AG09309 (cell line): ENCODE measurements at regions not wholly inside any gene's neighbourhood (a gene's known extent, or its start where the extent isn't known, plus 50 kb on each side); places are given as distances from the start of the nearest gene placed in this dataset.

Experiments
- DNase-seq: peaks from one replicate; pipeline ENCODE4 v3.0.0-alpha.2; 2010; ENCODE audit warnings: low read depth
- H3K4me3 ChIP-seq: 2 replicates; pipeline ENCODE4 v1.5.1; 2011; ENCODE audit warnings: mild to moderate bottlenecking, low read depth, low read length, moderate library complexity; ENCODE audit not compliant: control insufficient read depth
- TF ChIP-seq, protein P1 (sequence below): IDR thresholded peaks from 2 replicates; pipeline ENCODE4 v1.5.1; 2011; ENCODE audit warnings: mild to moderate bottlenecking, low read depth, low read length, inconsistent platforms; ENCODE audit not compliant: insufficient read depth, control insufficient read depth; ENCODE audit errors: missing control alignments

DNA sequence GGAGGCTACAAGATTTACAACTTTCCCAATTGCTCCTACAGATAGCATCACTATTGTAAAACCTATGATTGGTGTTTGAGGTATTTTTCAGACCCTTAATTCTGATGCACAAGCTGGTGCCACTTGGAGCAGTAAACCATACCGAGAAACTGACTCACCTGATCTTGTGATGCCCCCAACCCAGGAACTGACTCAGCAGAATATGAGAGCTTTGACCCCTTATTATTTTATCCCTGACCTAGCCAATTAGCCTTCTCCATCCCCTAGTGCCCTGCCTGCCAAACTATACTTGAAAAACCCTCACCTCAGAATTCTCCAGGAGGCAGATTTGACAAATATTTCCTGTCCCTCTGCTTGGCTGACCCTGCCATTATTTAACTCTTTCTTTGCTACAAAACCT, 585.9 kb upstream of the GHITM start:
- H3K4me3 ChIP-seq = no peak overlapping the region
- TF ChIP-seq, protein P1, sequence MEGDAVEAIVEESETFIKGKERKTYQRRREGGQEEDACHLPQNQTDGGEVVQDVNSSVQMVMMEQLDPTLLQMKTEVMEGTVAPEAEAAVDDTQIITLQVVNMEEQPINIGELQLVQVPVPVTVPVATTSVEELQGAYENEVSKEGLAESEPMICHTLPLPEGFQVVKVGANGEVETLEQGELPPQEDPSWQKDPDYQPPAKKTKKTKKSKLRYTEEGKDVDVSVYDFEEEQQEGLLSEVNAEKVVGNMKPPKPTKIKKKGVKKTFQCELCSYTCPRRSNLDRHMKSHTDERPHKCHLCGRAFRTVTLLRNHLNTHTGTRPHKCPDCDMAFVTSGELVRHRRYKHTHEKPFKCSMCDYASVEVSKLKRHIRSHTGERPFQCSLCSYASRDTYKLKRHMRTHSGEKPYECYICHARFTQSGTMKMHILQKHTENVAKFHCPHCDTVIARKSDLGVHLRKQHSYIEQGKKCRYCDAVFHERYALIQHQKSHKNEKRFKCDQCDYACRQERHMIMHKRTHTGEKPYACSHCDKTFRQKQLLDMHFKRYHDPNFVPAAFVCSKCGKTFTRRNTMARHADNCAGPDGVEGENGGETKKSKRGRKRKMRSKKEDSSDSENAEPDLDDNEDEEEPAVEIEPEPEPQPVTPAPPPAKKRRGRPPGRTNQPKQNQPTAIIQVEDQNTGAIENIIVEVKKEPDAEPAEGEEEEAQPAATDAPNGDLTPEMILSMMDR = no peak
- DNase-seq = no peak

DNA sequence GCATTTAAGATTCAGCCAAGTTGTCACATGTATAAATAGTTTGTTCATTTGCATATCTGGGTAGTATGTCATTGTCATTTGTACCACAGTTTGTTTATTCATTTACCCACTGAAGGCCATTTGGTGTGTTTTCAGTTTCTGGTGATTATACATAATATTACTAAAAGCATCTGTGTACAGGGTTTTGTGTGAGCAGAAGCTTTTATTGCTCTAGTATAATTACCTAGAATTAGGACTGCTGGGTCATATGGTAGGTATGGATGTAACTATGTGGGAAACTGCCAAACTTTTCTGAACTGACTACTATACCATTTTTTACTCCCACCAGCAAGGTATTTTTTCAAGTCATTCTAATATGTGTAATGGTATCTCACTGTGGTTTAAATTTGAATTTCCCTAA, 584.0 kb upstream of the GHITM start:
- no peak overlapping the region for H3K4me3 ChIP-seq
- TF ChIP-seq, protein P1 = no peak
- DNase-seq = no peak

DNA sequence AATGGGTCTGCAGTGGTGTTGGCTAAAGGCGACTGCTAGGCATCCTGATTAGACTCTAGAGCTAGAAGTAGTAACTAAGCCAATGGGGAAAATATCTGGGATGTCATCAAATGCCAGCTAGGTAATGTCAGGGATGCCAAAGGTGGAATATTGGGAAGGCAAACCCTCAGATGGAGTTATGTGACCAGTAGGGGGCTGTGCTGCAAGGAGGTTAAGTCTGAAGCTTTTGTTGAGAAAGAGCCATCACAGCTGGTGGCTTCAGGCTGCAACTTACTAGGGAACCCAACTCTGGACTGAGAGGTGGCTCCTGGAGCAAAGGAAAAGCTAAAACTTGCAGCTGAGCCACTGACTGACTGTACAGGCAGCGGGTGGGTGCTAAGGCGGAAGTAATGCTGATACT, 576.9 kb upstream of the GHITM start:
- DNase-seq = no peak
- TF ChIP-seq, protein P1 = no peak
- no peak overlapping the region for H3K4me3 ChIP-seq

DNA sequence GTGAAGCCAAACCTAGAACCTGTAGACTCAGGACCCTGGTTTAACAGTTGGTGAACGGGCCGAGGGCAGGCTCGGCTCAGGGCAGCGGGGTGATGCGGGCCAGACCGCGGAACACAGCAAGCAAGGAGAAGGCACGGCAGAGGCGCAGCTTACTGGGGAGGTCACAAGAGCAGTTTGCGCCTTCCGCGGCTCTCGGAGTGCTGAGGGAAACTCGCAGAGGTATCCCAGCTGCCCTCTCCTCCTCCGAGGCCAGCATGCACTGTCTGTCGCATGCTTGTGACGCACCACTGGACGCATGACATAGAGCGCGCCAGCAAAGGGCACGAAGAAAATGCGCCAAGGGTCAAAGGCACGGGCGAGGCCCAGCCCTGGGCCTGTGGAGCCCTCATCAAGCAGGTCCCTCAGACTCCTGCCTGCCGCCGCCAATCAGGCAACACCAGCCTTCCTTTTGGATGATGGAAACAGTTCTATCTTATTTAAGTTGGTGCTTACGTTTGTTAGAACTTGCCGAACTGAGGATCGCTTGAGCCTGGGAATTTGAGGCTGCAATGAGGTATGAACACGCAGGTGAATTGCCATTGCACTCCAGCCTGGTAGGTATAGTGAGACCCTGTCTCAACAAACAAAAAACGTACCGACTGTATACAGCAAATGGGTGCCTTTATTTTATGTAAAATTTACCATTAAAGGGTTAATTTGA, 574.3 kb upstream of the GHITM start:
- no peak overlapping the region for H3K4me3 ChIP-seq
- no peak for DNase-seq
- TF ChIP-seq, protein P1 = no peak

DNA sequence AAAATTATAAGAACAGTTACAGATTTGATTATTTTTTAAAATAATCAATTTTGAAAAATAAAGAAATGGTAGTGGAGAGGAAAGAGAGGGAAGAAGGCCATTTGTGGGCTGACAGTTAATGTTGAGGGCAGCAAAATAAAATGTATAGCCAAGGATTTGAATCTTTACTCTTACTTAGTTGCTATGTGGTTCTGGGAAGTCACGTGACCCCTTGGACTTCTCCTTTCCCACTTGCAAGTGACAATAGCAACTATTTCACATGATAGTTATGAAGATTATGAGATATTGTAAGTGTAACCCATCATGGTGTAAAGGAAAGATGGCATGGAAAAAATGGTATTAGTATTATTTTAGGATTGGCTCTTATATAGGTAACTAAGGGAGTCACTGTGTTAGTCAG, 567.3 kb upstream of the GHITM start:
- TF ChIP-seq, protein P1 = no peak
- H3K4me3 ChIP-seq = no peak overlapping the region
- no peak for DNase-seq

DNA sequence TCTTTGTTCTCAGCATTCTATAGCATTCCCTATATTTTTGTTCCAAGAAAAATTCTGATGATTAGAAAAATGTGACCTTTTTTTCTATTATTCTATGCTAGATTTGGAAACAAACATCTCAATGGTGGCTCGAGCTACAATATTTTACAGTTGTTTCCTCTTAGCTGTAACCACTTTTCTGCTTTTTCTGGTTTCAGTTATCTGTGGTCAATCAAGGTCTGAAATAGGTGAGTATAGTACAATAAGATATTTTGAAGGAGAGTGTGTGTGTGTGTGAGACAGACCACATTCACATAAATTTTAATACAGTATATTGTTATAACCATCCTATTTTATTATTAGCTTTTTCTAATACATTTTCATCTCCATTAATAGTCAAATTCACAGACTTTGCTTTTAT, 564.5 kb upstream of the GHITM start:
- H3K4me3 ChIP-seq = no peak overlapping the region
- TF ChIP-seq, protein P1 = no peak
- no peak for DNase-seq
